BE2C (cell line): ENCODE measurements at regions not wholly inside any gene's neighbourhood (a gene's known extent, or its start where the extent isn't known, plus 50 kb on each side); places are given as distances from the start of the nearest gene placed in this dataset.
"Not testable (repeated sequence)": the region's sequence is repeated elsewhere in the genome, so short reads cannot be mapped to it uniquely, and the experiment has no call there.

Experiments
- DNase-seq: peaks from one replicate; pipeline ENCODE4 v3.0.0-alpha.2; 2020
- H3K27me3 ChIP-seq: fragments of 250-450 bp; sonication (Bioruptor Pico); 2 replicates; pipeline ENCODE4 v1.5.1; 2020; ENCODE audit warnings: mild to moderate bottlenecking
- H3K36me3 ChIP-seq: fragments of 250-450 bp; sonication (Bioruptor Pico); 2 replicates; pipeline ENCODE4 v1.5.1; 2020; ENCODE audit warnings: mild to moderate bottlenecking
- H3K4me1 ChIP-seq: fragments of 250-450 bp; sonication (Bioruptor Pico); 2 replicates; pipeline ENCODE4 v1.5.1; 2020
- H3K4me3 ChIP-seq: 2 replicates; pipeline ENCODE4 v1.5.1; 2011; ENCODE audit warnings: low read depth, low read length
- H3K9me3 ChIP-seq: fragments of 250-450 bp; sonication (Bioruptor Pico); 2 replicates; pipeline ENCODE4 v1.5.1; 2020
- TF ChIP-seq, protein P1 (sequence below): IDR thresholded peaks from 2 replicates; pipeline ENCODE4 v1.5.1; 2012; ENCODE audit warnings: mild to moderate bottlenecking, low read depth, low read length

DNA sequence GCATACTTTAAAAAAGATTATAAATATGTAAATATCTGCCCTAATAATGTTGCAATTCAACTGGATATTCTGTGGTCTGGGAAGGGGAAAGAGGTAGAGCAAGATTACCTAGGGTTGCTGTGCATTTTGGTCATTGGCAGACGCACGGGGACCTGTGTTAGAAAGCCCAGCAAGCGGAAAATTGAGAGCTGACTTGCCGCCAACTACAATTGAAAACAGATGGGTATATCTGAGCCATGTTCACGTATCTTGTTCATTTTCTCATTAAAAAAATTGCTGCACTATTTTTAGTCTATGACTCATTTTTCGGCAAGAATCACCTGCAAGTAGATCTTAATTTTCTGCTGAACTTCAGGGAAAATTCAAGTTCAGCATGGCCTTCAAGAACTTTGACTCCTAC lies 308.5 kb upstream of the TMTC4 start:
- TF ChIP-seq, protein P1, sequence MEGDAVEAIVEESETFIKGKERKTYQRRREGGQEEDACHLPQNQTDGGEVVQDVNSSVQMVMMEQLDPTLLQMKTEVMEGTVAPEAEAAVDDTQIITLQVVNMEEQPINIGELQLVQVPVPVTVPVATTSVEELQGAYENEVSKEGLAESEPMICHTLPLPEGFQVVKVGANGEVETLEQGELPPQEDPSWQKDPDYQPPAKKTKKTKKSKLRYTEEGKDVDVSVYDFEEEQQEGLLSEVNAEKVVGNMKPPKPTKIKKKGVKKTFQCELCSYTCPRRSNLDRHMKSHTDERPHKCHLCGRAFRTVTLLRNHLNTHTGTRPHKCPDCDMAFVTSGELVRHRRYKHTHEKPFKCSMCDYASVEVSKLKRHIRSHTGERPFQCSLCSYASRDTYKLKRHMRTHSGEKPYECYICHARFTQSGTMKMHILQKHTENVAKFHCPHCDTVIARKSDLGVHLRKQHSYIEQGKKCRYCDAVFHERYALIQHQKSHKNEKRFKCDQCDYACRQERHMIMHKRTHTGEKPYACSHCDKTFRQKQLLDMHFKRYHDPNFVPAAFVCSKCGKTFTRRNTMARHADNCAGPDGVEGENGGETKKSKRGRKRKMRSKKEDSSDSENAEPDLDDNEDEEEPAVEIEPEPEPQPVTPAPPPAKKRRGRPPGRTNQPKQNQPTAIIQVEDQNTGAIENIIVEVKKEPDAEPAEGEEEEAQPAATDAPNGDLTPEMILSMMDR = no peak
- no peak for DNase-seq
- H3K36me3 ChIP-seq = no peaks in the 10 kb centered on the region
- H3K9me3 ChIP-seq = no peaks in the 10 kb centered on the region
- H3K4me1 ChIP-seq = no peaks in the 10 kb centered on the region
- no peaks in the 10 kb centered on the region; the same call in 1 of the 2 replicates for H3K27me3 ChIP-seq
- H3K4me3 ChIP-seq = no peak overlapping the region

DNA sequence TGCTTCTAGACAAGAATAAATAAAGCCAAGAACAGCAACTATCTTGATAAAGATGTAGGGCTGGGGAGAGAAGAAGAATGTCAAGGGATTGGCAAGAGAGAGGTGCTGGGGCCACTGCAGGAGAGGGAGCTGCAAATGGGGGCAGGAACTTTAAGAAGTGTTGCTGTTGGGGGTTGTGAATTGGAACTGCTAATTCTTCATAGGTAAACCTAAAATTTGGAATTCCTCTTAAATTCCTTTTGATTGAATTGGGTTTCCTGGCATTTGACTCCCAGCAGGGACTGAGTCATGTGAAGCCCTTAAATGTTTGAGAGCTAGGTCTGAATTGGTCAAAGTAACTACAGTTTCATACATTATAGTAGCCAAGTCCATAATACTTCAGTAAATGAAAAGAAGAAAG lies 305.6 kb upstream of the TMTC4 start:
- no peak for DNase-seq
- Histone ChIP-seq H3K4me3 (no peak overlapping the region), H3K27me3 (no peaks in the 10 kb centered on the region; the same call in 1 of the 2 replicates)

DNA sequence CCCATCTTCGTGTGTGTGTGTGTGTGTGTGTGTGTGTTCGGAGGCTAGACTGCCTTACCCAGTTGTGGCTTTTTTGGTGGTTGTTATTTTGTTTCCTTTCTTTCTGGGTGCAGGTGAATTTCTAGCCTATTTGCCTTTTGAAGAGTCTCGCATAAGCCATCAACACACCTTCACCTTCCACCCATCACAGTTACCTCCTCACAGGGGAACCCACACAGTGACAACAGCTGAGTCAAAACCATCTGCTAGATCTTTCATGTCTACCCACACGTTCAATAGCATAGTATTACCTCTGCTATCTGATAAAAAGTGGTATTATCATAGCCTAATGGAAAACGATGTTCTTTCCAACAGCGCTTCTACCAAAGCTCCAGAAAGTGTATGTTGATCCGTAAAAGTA lies 303.2 kb upstream of the TMTC4 start:
- DNase-seq = no peak
- TF ChIP-seq, protein P1 = no peak
- H3K27me3 ChIP-seq = no peaks in the 10 kb centered on the region; the same call in 1 of the 2 replicates
- H3K4me3 ChIP-seq = no peak overlapping the region
- H3K4me1 ChIP-seq = no peaks in the 10 kb centered on the region
- H3K9me3 ChIP-seq = no peaks in the 10 kb centered on the region
- H3K36me3 ChIP-seq = no peaks in the 10 kb centered on the region

More for the DNA sequence above, 305.6 kb upstream of the TMTC4 start:
- TF ChIP-seq, protein P1 = no peak
- Histone ChIP-seq H3K9me3 (no peaks in the 10 kb centered on the region), H3K36me3 (no peaks in the 10 kb centered on the region), H3K4me1 (no peaks in the 10 kb centered on the region)

DNA sequence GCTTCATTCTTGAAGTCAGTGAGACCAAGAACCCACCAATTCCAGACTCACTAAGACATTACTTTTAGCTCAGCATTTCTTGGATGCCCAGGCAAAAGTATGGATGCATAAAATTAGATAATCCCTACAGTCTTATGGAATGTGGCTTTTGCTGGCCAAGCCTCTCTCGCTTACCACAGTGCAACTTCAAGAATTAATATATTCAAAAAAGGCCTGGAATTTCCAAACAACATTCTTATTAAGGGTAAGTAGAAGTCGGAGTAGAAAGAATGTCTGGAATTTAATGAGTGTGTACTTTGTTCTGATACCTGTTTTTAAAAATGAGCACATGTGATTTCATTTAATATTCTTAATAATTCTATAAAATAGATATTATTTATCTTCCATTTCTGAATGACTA lies 302.4 kb upstream of the TMTC4 start:
- TF ChIP-seq, protein P1 = no peak
- Histone ChIP-seq H3K4me1 (no peaks in the 10 kb centered on the region), H3K4me3 (no peak overlapping the region), H3K9me3 (no peaks in the 10 kb centered on the region), H3K36me3 (no peaks in the 10 kb centered on the region), H3K27me3 (no peaks in the 10 kb centered on the region)
- DNase-seq = no peak

DNA sequence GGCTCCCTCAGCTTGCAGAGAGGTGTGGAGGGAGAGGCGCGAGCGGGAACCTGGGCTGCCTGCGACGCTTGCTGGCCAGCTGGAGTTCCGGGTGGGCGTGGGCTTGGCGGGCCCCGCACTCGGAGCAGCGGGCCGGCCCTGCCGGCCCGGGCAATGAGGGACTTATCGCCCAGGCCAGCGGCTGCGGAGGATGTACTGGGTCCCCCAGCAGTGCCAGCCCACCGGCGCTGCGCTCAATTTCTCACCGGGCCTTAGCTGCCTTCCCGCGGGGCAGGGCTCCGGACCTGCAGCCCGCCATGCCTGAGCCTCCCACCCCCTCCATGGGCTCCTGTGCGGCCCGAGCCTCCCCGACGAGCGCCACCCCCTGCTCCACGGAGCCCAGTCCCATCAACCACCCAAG lies 301.1 kb upstream of the TMTC4 start:
- DNase-seq, H3K4me3 ChIP-seq, H3K4me1 ChIP-seq, H3K36me3 ChIP-seq, H3K9me3 ChIP-seq, H3K27me3 ChIP-seq: not testable (repeated sequence)

DNA sequence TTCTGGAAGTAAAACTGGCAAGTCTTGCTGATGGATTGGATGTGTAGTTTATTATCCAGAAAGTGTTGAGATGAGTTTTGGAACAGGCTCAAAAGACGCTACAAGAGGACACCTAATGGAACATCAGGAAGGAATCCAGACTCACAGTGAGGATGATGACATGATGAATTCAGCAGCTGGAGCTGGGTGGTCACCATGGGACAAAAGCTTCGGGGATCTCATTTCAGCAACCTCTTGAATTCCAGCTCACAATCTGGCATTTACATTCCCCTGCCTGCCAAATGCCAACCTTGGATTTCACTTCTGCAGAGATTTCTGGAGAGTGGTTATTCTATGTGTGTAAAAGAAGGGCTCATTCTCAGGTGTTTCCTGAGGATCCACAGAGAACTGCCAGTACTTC lies 288.0 kb upstream of the TMTC4 start:
- DNase-seq = no peak
- Histone ChIP-seq H3K36me3 (no peaks in the 10 kb centered on the region), H3K4me3 (no peak overlapping the region), H3K9me3 (no peaks in the 10 kb centered on the region), H3K27me3 (no peaks in the 10 kb centered on the region), H3K4me1 (no peaks in the 10 kb centered on the region)
- TF ChIP-seq, protein P1 = no peak

DNA sequence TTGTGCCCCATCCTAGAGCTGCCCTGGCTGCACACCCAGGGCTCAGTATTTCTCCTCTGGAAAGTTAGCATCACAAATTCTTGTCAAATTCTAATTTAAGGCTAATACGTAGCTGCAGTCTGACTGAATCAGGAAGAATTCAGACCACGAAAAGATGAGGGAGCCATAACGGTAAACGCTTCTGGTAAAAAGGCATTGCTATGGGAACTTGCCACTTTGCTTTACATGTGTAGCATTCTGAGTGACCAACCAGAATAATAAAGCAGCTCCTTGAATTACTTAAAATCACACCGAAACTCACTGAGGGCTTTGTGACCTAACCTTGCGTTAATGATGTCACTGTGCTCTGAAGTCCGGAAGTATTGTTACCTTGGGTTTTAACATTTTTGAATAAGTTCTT lies 286.6 kb upstream of the TMTC4 start:
- no peaks in the 10 kb centered on the region for H3K27me3 ChIP-seq
- H3K4me3 ChIP-seq = no peak overlapping the region
- H3K4me1 ChIP-seq = no peaks in the 10 kb centered on the region
- TF ChIP-seq, protein P1 = no peak
- DNase-seq = no peak
- H3K36me3 ChIP-seq = no peaks in the 10 kb centered on the region
- H3K9me3 ChIP-seq = no peaks in the 10 kb centered on the region
